ENCODE measurements at regions not wholly inside any gene's neighbourhood (a gene's known extent, or its start where the extent isn't known, plus 50 kb on each side); places are given as distances from the start of the nearest gene placed in this dataset.
"Not testable (repeated sequence)": the region's sequence is repeated elsewhere in the genome, so short reads cannot be mapped to it uniquely, and the experiment has no call there.

DNA sequence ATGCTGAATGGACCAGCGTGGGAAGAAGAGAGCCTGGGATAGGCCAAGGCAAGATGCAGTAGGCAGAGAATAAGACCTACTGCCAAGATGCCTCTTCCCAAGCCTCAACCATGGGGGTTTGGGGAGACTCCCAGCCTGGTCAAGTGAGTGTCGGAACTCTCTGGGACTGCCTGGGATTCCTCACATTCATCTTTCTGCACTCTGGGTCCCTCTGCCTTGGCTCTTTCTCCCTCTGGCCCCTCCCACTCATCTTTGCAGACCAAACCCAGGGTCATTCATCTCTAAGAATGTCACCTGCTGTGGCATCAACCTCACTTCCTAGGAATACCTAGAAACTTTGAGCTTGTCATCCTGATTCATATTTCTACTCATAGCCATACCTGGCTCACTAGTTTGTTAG, 211.3 kb upstream of the HNRNPA3 start:
- H3K9me3 Mint-ChIP-seq: no peaks in the 10 kb centered on the region
- Histone ChIP-seq H3K9me3 (ENCODE audit: low read length) (no peaks in the 10 kb centered on the region), H3K36me3 (ENCODE audit: insufficient read depth, low read length) (no peaks in the 10 kb centered on the region), H3K4me3 (ENCODE audit: low read length) (no peak overlapping the region), H3K4me1 (ENCODE audit: insufficient read depth, low read length) (peaks cover 9% of the 10 kb centered on the region), H3K27ac (ENCODE audit: low read depth, low read length) (no peak overlapping the region), H3K27me3 (ENCODE audit: insufficient read depth, low read length, poor library complexity, severe bottlenecking) (no peaks in the 10 kb centered on the region)
- H3K4me1 Mint-ChIP-seq: peaks cover 18 to 22% (median 19%) of the 10 kb centered on the region in 3 donors
- H3K4me3 Mint-ChIP-seq: no peak overlapping the region
- peaks cover 0 to 24% (median 2%) of the 10 kb centered on the region in 3 donors for H3K36me3 Mint-ChIP-seq
- H3K27me3 Mint-ChIP-seq: peaks cover 3 to 6% of the 10 kb centered on the region in 2 donors
- no peak for DNase-seq
- H3K27ac Mint-ChIP-seq: no peak overlapping the region
- POLR2A ChIA-PET: no interaction called here
- CTCF ChIA-PET: no interaction called here

DNA sequence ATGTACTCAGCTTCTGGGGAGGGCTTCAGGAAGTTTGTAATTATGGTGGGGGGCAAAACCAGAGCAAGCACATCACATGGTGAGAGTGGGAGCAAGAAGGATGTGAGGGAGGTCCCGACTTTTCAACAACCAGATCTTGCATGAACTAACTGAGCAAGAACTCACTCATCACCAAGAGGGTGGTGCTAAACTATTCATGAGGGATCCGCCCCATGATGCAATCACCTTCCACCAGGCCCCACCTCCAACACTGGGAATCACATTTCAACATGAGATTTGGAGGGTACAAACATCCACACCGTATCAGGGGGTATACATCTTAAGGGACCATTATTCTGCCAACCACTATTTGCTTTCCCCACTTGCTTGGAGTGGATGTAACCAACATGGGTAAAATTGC, 209.6 kb upstream of the HNRNPA3 start:
- H3K4me1 ChIP-seq (ENCODE audit: insufficient read depth, low read length): peaks cover under 1% of the 10 kb centered on the region
- Mint-ChIP-seq H3K4me3 (no peak overlapping the region), H3K9me3 (no peaks in the 10 kb centered on the region), H3K27ac (no peak overlapping the region), H3K4me1 (peaks cover 5 to 6% (median 5%) of the 10 kb centered on the region in 3 donors), H3K36me3 (peaks cover 0 to 22% (median 0%) of the 10 kb centered on the region in 3 donors), H3K27me3 (peaks cover 6 to 7% of the 10 kb centered on the region in 2 donors)
- ChIA-PET CTCF (no interaction called here), POLR2A (no interaction called here)
- H3K27me3 ChIP-seq (ENCODE audit: insufficient read depth, low read length, poor library complexity, severe bottlenecking): no peaks in the 10 kb centered on the region
- no peaks in the 10 kb centered on the region for H3K36me3 ChIP-seq (ENCODE audit: insufficient read depth, low read length)
- no peak overlapping the region for H3K4me3 ChIP-seq (ENCODE audit: low read length)
- no peaks in the 10 kb centered on the region for H3K9me3 ChIP-seq (ENCODE audit: low read length)
- DNase-seq: no peak
- H3K27ac ChIP-seq (ENCODE audit: low read depth, low read length): no peak overlapping the region

DNA sequence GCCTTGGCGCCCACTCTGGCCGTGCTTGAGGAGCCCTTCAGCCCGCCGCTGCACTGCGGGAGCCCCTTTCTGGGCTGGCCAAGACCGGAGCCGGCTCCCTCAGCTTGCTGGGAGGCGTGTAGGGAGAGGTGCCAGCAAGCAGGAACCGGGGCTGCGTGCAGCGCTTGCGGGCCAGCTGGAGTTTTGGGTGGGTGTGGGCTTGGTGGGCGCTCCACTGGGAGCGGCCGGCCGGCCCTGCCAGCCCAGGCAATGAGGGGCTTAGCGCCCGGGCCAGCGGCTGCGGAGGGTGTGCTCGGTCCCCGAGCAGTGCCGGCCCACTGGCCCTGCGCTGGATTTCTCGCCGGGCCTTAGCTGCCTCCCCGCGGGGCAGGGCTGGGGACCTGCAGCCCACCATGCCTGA, 204.9 kb upstream of the HNRNPA3 start:
- H3K36me3 ChIP-seq (ENCODE audit: insufficient read depth, low read length); POLR2A ChIA-PET; H3K9me3 Mint-ChIP-seq; H3K27ac Mint-ChIP-seq; H3K9me3 ChIP-seq (ENCODE audit: low read length); H3K4me3 Mint-ChIP-seq; DNase-seq; CTCF ChIA-PET; H3K27me3 ChIP-seq (ENCODE audit: insufficient read depth, low read length, poor library complexity, severe bottlenecking); H3K4me1 Mint-ChIP-seq; H3K4me3 ChIP-seq (ENCODE audit: low read length); H3K27ac ChIP-seq (ENCODE audit: low read depth, low read length); H3K4me1 ChIP-seq (ENCODE audit: insufficient read depth, low read length): not testable (repeated sequence)
- Mint-ChIP-seq H3K27me3 (peaks cover 6 to 29% of the 10 kb centered on the region in 2 donors), H3K36me3 (peaks cover 0 to 12% (median 0%) of the 10 kb centered on the region in 3 donors)

DNA sequence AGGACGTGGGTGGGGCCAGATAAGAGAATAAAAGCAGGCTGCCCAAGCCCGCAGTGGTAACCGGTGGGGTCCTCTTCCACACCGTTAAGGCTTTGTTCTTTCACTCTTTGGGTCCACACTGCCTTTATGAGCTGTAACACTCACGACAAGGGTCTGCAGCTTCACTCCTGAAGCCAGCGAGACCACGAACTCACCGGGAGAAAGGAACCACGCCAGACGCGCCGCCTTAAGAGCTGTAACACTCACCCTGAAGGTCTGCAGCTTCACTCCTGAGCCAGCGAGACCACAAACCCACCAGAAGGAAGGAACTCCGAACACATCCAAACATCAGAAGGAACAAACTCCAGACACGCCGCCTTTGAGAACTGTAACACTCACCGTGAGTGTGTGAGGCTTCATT, 203.9 kb upstream of the HNRNPA3 start:
- H3K4me3 ChIP-seq (ENCODE audit: low read length); H3K27ac ChIP-seq (ENCODE audit: low read depth, low read length); H3K4me1 ChIP-seq (ENCODE audit: insufficient read depth, low read length); H3K27ac Mint-ChIP-seq; H3K9me3 ChIP-seq (ENCODE audit: low read length); H3K27me3 ChIP-seq (ENCODE audit: insufficient read depth, low read length, poor library complexity, severe bottlenecking); H3K4me1 Mint-ChIP-seq; POLR2A ChIA-PET; DNase-seq; H3K9me3 Mint-ChIP-seq; H3K36me3 Mint-ChIP-seq; H3K36me3 ChIP-seq (ENCODE audit: insufficient read depth, low read length): not testable (repeated sequence)
- peak overlapping the region in 2 of 7 donors; percentile 35 to 40 for H3K4me3 Mint-ChIP-seq
- peaks cover 4 to 26% of the 10 kb centered on the region in 2 donors for H3K27me3 Mint-ChIP-seq
- CTCF ChIA-PET: interaction anchor here (1.2 kb wide), 1 partner anchor 13 kb away, joined by 4 read pairs; no protein-coding TSS in a partner anchor

DNA sequence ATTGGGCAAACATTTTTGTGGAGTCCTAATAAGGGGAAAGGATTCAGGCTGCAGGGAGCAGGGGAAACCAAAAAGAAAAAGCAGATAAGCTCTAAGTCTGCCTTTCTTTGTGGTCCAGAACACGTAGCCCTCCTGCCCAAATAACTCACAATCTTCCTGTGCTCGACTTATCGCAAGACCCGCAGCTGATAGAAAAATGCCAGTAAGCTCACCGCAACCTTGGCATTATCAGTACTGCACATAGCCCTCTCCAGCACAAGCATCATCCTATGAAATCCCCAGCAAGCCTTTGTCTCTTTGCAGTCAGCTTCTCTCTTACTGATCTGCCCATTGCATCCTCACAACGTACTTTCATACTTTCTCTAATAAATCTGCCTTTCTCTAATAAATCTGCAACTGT, 202.4 kb upstream of the HNRNPA3 start:
- no peak overlapping the region for H3K4me3 Mint-ChIP-seq
- no peak overlapping the region for H3K27ac ChIP-seq (ENCODE audit: low read depth, low read length)
- no peak overlapping the region for H3K4me3 ChIP-seq (ENCODE audit: low read length)
- ChIA-PET CTCF (no interaction called here), POLR2A (no interaction called here)
- H3K27me3 Mint-ChIP-seq: peaks cover 4 to 26% of the 10 kb centered on the region in 2 donors
- no peak for DNase-seq
- peaks cover 1 to 5% (median 3%) of the 10 kb centered on the region in 3 donors for H3K4me1 Mint-ChIP-seq
- H3K27me3 ChIP-seq (ENCODE audit: insufficient read depth, low read length, poor library complexity, severe bottlenecking): no peaks in the 10 kb centered on the region
- H3K27ac Mint-ChIP-seq: no peak overlapping the region
- no peaks in the 10 kb centered on the region for H3K4me1 ChIP-seq (ENCODE audit: insufficient read depth, low read length)
- no peaks in the 10 kb centered on the region for H3K36me3 ChIP-seq (ENCODE audit: insufficient read depth, low read length)
- H3K36me3 Mint-ChIP-seq: peaks cover 0 to 7% (median 0%) of the 10 kb centered on the region in 3 donors
- no peaks in the 10 kb centered on the region for H3K9me3 Mint-ChIP-seq
- H3K9me3 ChIP-seq (ENCODE audit: low read length): no peaks in the 10 kb centered on the region

DNA sequence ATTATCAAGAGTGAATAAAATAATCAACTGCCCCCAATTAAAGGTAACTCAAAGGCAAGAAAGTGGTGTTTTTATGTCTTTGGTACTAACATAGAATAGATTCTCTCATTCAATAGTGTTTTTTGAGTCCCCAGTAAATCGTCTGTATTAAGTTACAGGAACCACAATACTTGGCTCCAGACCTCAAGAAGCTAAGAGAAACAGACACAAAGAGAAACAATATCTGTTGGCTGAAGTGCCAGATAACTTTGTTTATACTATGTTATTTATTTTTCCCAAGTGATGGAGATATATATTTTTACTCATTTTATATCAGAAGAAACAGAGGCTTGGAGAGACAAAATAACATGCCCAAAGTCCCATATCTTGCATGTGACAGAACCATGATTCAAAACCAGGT, 201.7 kb upstream of the HNRNPA3 start:
- CTCF ChIA-PET: no interaction called here
- POLR2A ChIA-PET: no interaction called here

DNA sequence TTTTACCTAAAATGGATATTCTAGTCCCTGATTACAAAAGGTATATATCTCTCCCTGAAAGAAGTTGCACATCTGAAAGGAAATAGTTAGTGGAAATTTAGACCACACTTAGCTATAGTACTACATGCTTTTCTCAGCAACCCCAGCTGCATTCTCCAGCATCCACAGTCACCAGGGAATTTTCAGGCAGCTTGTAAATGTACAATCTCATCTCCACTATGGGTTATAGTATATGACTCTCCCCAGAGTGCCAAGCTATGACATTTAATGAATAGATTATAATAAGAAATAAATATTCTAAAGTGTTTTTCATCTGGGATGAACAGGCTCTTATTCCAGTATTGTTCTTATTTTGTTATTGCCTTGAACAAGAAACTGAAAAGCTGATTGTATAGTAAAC, 197.6 kb upstream of the HNRNPA3 start:
- peak overlapping the region in 1 of 8 donors; percentile 43 for H3K27ac Mint-ChIP-seq
- ChIA-PET POLR2A (no interaction called here), CTCF (no interaction called here)
- Histone ChIP-seq H3K27me3 (ENCODE audit: insufficient read depth, low read length, poor library complexity, severe bottlenecking) (no peaks in the 10 kb centered on the region), H3K27ac (ENCODE audit: low read depth, low read length) (no peak overlapping the region), H3K4me1 (ENCODE audit: insufficient read depth, low read length) (no peaks in the 10 kb centered on the region), H3K36me3 (ENCODE audit: insufficient read depth, low read length) (no peaks in the 10 kb centered on the region), H3K9me3 (ENCODE audit: low read length) (no peaks in the 10 kb centered on the region), H3K4me3 (ENCODE audit: low read length) (no peak overlapping the region)
- peaks cover 3 to 5% of the 10 kb centered on the region in 2 donors for H3K27me3 Mint-ChIP-seq
- H3K4me1 Mint-ChIP-seq: peaks cover 0 to 5% (median 0%) of the 10 kb centered on the region in 3 donors
- H3K36me3 Mint-ChIP-seq: no peaks in the 10 kb centered on the region
- H3K4me3 Mint-ChIP-seq: no peak overlapping the region
- no peaks in the 10 kb centered on the region for H3K9me3 Mint-ChIP-seq
- DNase-seq: no peak

More for the DNA sequence above, 201.7 kb upstream of the HNRNPA3 start:
- peaks cover 0 to 7% (median 0%) of the 10 kb centered on the region in 3 donors for H3K36me3 Mint-ChIP-seq
- DNase-seq: no peak
- H3K4me3 Mint-ChIP-seq: no peak overlapping the region
- H3K27me3 Mint-ChIP-seq: peaks cover 4 to 26% of the 10 kb centered on the region in 2 donors
- Histone ChIP-seq H3K27me3 (ENCODE audit: insufficient read depth, low read length, poor library complexity, severe bottlenecking) (no peaks in the 10 kb centered on the region), H3K4me1 (ENCODE audit: insufficient read depth, low read length) (no peaks in the 10 kb centered on the region), H3K27ac (ENCODE audit: low read depth, low read length) (no peak overlapping the region), H3K4me3 (ENCODE audit: low read length) (no peak overlapping the region), H3K36me3 (ENCODE audit: insufficient read depth, low read length) (no peaks in the 10 kb centered on the region), H3K9me3 (ENCODE audit: low read length) (no peaks in the 10 kb centered on the region)
- H3K27ac Mint-ChIP-seq: no peak overlapping the region
- peaks cover 1 to 5% (median 3%) of the 10 kb centered on the region in 3 donors for H3K4me1 Mint-ChIP-seq
- H3K9me3 Mint-ChIP-seq: no peaks in the 10 kb centered on the region

DNA sequence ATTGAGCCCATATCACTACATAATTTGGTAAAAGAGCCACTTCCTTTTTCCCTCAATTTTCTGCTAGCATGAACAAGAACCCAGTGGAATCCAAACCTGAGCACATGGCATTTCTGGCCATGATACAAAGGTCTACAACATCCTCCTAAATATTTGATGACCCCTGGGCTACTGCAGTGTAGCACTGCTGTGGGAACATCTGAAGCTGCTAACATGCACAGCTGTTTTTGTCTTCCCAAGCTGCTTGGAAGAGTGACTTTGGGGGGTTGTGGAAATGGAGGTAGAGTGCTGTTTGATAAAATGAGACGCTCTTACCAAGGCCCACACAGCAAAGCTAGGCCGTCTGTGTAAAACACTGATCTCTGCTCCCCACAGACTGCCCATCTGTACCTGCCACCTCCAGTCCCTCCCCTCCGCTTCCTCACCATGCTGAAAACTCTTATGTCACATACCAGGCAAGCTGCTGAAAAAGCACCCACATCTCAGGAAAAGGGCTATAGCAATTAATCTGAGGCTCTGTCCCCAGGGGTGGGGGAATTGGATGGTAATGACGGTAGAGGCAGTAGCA, 197.2 kb upstream of the HNRNPA3 start:
- Histone ChIP-seq H3K4me1 (ENCODE audit: insufficient read depth, low read length) (no peaks in the 10 kb centered on the region), H3K4me3 (ENCODE audit: low read length) (no peak overlapping the region), H3K36me3 (ENCODE audit: insufficient read depth, low read length) (no peaks in the 10 kb centered on the region), H3K27me3 (ENCODE audit: insufficient read depth, low read length, poor library complexity, severe bottlenecking) (no peaks in the 10 kb centered on the region), H3K27ac (ENCODE audit: low read depth, low read length) (no peak overlapping the region), H3K9me3 (ENCODE audit: low read length) (no peaks in the 10 kb centered on the region)
- Mint-ChIP-seq H3K27me3 (peaks cover 1 to 3% of the 10 kb centered on the region in 2 donors), H3K4me1 (peaks cover 0 to 5% (median 0%) of the 10 kb centered on the region in 3 donors), H3K4me3 (no peak overlapping the region), H3K27ac (peak overlapping the region in 1 of 8 donors; percentile 43), H3K9me3 (no peaks in the 10 kb centered on the region), H3K36me3 (no peaks in the 10 kb centered on the region)
- no peak for DNase-seq
- POLR2A ChIA-PET: no interaction called here
- CTCF ChIA-PET: no interaction called here
